Activated CD4-positive, alpha-beta T cell treated with anti-CD3 and anti-CD28 coated beads, Interleukin-2, Interleukin-4, amounts not matched to agents 100 ng/mL and 50 ng/mL, durations not matched to agents 16 hours and 8 hours (primary cell): ENCODE measurements at regions not wholly inside any gene's neighbourhood (a gene's known extent, or its start where the extent isn't known, plus 50 kb on each side); places are given as distances from the start of the nearest gene placed in this dataset.

ENCODE experiments used
- DNase-seq: peaks from one replicate; pipeline ENCODE4 v3.0.0-alpha.2; 2020; ENCODE audit warnings: low spot score

- no peak for DNase-seq
These were observed 135.1 kb upstream of the FRY start for GRCh38 chr13:31896427-31896826.

- DNase-seq: no peak
These were observed 133.0 kb upstream of the FRY start for GRCh38 chr13:31898378-31899071.

- no peak for DNase-seq
These were observed 129.6 kb upstream of the FRY start for GRCh38 chr13:31901985-31902384.

DNA sequence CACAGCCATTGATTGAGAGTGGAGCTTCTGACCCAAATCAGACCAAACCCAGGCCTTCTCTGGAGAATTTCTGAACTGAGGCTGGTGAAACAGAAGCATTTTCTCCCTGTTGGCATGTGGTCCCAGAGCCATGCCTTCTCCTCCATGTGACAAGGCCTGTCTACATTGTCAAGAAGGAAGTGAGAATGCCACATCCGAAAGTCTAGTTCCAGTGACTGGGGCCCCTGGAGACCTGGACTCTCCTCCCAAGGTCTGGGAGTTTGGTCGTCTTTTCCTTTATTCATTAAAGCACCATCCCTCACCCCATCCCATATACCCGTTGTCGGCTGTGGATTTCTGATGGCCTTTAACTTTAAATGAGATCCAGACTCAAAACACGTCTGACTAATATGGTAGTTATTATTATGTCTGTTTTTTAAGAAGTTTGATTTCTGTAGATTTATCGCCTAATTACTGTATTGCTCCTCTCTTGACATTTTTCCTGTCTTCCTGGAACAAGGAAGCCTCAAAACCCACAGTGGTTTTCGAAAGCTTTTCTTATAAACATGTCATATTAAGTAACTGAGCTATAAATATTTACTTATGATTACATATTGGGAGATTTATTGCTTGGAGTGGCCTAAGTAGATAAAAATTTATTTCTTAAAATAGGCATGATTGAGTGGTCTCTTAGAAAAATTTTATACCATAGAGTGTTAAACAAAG, 128.3 kb upstream of the FRY start:
- no peak for DNase-seq

DNA sequence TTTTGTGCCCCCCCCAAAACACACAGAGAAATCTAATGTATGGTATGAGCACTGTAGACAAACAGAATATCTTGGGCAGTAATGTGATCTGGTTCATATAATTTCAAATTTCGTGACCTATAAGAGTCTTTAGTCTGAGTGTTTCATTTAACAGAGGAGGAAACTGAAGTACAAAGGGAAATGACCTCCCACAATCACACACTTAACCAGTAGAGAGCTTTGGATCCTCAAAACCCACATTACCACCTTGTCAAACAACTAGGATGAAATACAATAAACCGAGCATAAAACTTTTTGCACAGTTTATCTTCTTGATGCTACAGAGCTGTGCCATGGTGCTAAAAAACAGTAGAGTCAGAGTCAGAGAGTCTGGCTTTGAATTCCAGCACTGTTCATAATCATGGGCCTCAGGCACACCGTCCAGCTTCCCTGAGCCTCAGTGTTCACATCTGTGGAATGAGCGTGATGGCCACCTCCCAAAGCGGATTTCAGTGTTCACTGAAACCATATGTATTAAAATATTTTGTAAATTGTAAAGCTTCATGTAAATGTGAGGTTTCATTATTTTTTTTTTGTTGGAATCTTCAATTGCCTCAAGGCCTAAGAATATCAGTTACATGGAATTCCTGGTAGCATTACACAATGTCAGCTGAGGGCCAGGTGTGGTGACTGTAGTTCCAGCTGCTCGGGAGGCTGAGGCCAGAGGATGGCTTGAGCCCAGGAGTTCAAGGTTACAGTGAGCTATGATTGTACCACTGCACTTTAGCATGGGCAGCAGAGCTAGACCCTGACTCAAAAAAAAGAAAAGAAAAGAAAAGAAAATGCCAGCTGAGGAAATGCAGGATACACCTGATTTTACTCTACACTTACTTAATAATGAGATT, 126.4 kb upstream of the FRY start:
- no peak for DNase-seq

GRCh38 chr13:31905961-31906360, 125.6 kb upstream of the FRY start:
- no peak for DNase-seq

DNA sequence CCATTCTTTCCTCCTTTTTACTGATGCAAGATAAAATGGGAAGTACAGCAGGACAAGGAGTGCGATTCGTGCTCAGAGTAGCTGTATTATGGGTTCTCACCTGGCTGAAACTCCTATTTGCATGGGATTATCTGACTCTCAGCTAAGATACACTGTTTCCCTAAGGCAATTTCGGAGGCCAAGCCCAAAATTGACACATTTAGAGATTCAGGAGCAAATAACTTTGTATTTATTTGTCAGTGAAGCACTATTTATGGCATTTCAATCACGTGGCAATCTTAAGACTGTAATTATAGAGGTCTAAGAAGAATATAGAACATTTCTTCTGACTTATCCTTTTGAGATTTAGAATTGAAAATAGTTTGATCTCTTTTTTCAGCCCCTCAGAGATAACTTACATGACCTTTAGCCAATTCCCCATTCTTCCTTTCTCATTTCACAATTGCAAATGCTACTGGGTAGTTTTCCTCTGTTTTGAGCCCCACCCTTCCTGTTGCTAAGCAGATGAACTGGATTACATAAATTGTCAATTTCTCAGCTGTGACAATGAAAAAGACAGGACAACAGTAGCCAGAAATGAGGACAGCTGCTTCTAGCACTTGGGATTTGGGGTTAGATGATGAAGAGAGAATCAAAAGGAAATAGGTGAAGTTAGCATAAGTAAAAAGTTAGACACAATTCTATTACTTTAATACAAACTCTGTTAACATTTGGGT, 122.7 kb upstream of the FRY start:
- DNase-seq: no peak

DNA sequence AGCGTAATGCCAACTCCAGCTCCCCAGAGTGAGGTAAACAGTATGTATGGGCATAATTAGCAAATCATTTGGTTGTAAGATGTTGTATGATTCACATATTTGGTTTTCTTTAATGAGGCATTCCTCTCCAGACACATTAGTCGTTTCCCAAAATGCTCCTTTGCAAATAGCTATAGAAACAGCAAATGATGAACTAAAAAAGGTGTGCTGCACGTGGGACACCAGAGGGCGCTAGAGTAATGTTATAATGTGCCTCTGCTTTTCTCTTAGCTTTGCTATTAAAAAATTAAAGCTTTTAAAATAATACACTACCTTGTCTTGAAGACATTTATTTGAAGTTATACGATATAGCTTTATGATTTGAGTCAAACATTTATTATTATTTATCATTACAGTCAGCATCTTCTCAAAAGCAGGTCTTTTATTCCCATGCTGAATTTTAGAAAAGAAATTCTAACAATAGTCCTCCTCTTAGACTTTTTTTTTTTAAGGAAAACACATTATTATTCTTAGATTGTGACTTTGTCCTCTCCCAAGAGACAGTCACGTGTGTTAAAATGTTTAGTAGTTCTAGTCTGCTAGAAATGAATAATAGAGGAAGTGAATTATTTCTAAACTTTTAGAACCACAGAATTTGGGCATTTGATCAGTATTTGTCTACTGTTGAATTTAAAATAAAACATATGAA, 121.6 kb upstream of the FRY start:
- peak; percentile 66 for DNase-seq

DNA sequence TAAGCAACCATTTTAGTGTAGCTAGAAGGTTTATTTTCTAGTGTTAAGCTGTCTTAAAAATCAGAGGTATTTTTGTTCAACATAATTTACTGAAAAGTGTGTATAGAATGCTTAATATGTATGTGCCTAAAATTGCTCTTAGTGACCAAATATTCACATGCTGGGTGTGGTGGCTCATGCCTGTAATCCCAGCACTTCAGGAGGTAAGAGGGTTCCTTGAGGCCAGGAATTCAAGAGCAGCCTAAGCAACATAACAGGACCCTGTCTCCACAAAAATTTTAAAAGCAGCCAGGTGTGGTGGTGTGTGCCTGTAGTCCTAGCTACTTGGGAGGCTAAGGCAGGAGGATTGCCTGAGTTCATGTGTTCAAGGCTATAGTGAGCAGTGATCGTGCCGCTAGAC, 120.9 kb upstream of the FRY start:
- no peak for DNase-seq

GRCh38 chr13:31912647-31913401, 118.8 kb upstream of the FRY start:
- DNase-seq: no peak

DNA sequence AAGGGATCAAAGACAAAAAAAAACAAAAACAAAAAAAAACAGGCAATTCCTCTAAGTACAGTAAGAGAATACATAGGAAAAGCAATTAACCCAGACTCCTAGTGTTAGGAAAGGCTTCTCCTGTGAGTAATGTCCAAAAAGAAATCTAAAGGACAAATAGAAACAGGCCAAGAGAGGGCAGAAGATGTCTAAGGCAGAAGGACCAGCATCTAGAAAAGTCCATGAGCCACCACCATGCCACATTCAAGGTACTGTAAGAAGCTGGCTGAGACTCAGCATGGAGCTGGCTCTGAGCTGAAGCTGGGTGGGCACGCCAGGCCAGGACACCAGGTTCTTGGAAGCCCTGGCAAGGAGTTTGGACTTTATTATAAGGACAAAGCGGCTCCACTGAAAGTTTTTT, 118.1 kb upstream of the FRY start:
- DNase-seq: no peak

- no peak for DNase-seq
These were observed 116.7 kb upstream of the FRY start for GRCh38 chr13:31914843-31915242.

GRCh38 chr13:31918707-31919106, 112.9 kb upstream of the FRY start:
- no peak for DNase-seq

- DNase-seq: no peak
These were observed 112.3 kb upstream of the FRY start for GRCh38 chr13:31919241-31919640.

GRCh38 chr13:31919971-31920726, 111.4 kb upstream of the FRY start:
- DNase-seq: no peak

DNA sequence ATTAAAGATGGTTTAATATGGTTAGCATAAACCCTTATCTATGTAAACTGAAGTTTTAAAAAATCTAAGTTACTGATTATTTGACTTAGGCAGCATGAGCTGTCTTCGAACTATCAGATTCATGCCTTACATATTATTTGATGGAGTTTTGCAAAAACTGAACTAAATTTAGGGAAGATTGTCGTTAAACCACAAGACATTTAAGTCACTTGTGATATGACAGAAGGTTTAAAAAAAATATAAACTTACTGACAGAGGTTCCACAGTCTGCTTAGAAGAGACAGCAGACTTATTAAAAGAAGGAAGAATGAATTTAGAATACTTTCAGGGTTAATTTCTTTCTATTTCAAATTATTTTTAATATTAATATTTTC, 110.9 kb upstream of the FRY start:
- DNase-seq: no peak

GRCh38 chr13:31922724-31923123, 108.8 kb upstream of the FRY start:
- DNase-seq: no peak

DNA sequence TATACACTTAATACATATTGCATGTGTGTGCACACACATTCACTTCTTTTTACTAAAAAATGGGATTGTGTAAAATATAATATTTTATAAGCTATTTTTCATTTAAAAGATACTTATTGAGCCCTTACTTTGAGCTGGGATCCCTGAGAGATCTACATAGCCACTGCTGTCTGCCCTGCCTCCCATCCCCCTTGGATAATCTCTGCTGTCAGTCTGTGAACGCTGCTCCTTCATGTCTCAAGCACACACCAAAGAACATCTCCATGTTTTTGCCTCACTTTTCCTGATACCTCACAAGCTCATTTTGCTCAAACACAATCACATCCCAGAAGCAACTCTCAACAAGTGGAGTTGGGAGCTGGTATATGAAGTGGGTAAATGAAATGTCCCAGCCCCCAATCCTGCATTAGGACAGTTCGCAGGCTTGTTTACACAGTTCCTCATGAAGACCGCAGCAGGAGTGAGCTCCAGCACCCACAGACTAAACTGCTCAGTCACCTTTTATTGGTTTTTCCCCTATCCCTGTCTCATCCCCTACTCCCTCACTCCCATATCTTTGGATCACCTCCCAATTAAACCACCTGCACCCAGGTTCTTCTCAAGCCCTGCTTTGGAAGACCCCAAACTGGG, 108.3 kb upstream of the FRY start:
- DNase-seq: no peak

DNA sequence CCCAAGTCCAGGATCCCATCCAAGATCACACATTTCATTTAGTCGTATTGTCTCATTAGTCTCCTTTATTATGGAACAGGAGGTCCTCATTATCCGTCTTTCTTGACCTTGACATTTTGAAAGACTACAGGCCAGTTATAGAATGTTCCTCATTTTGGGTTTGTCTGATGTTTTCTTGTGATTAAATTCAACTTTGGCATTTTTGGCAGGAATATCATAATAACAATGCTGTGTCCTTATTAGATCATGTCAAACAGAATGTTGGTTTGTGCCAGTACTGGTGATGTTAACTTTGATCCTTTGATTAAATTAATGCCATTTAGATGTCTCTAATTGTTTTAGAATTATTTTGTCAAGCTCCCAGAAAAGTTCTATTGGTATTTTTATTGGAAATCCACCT, 106.5 kb upstream of the FRY start:
- DNase-seq: no peak

- DNase-seq: no peak
These were observed 104.3 kb upstream of the FRY start for GRCh38 chr13:31927219-31927653.
